ENCODE measurements at regions not wholly inside any gene's neighbourhood (a gene's known extent, or its start where the extent isn't known, plus 50 kb on each side); places are given as distances from the start of the nearest gene placed in this dataset.
A peak's percentile ranks its signal among the peaks of the same experiment; 100 is the strongest.

DNA sequence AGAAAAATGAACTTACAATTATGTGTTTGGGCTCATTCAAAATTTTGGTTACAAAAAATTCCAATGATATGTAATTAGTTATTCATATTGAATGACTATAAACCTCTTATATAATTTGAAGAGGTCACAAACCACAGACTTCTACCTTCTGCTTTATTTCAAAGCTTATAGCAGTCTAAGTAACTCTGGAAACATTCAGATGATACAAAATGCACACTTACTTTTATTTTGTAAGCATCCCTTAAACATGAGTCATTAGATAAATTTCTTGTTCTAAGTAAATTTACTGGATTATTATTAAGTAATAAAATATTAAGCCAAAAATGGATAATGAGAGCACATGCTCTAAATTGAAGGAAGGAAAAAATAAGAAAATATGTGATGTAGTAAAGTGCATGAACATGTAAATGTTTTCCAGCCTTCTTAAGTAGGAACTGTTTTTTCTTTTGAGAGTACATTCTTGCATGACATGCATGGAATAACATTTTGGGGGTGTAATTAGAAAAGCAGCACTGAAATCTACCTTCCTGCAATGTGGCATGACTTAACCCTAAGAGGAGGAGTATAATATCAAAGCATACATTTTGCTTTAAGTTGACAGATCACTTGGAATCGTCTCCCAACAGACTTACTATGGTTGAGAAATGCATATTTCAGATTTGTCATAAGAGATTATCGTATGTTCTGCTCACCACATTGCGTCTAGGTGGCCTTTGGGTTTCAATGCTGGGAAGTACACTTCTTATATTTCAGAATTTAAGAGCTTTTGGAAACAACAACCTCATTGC is 372.7 kb upstream of the HSF2 start:
- H3K27ac ChIP-seq = no peak overlapping the region
- in situ Hi-C loops (cut with MboI; ENCODE audit: low pct_unique_long_range_greater_than_20kb in 2 of 9, low sequenced_read_pairs in 9 of 9, unreplicated experiment in 9 of 9) = loop anchor here in 6 of 9 experiments (10.0 to 25.0 kb wide), 3 partner anchors 164 to 592 kb away; partner anchors contain the start of gene GJA1 (in 6 of the 6)
- no peak overlapping the region for H3K4me3 ChIP-seq
- ATAC-seq (replicated peaks in 6 of 8) = no peak
- no peaks in the 10 kb centered on the region for H3K4me1 ChIP-seq (replicated peaks in 1 of 2)
- WGBS, 10 experiments = 14 to 100% (median 84%) methylated on average over 1 to 3 of the region's 3 CpGs

DNA sequence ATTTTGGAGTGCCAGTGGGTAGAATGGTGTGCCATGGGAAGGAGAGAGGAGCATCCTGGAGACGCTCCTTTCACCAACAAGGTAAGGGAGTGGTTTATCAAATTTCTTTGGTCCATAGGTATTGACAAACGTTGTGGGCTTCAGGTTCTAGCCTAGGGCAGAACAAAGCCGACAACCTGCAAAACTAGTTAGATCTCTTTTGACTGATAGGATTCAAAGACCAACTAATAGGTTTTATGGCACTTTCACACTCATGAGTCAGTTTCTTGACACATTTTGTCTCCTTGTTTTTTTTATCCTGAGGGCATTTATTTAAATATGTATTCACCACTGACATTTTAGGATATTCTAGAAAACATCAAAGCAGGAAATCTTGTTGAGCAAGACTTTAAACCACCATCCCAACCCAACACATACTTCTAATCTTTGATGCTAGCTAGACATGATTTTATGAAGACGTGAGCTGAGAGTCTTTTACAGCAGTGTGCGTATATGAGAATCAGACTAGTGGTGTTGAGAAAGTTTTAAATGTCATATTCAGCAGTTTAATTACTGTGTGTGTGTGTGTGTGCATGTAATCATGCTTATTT is 370.4 kb upstream of the HSF2 start:
- in situ Hi-C loops (cut with MboI; ENCODE audit: low pct_unique_long_range_greater_than_20kb in 2 of 9, low sequenced_read_pairs in 9 of 9, unreplicated experiment in 9 of 9) = loop anchor here in 6 of 9 experiments (10.0 to 25.0 kb wide), 3 partner anchors 167 to 594 kb away; partner anchors contain the start of gene GJA1 (in 6 of the 6)
- 66 to 100% (median 83%) methylated on average over 1 to 5 of the region's 5 CpGs for whole genome bisulfite sequencing, 10 experiments
- ATAC-seq (replicated peaks in 6 of 8) = peak in 1 of 8 experiments; percentile 61

GRCh38 chr6:122033564-122034181 is 365.8 kb upstream of the HSF2 start:
- ATAC-seq (replicated peaks in 6 of 8) = peak; percentile 67 to 93 (median 80)
- WGBS, 10 experiments = 0 to 20% (median 0%) methylated on average over 1 of the region's 1 CpG; no CpG with 5 or more reads in 3 of the 10 experiments
- in situ Hi-C loops (cut with MboI; ENCODE audit: low pct_unique_long_range_greater_than_20kb in 2 of 9, low sequenced_read_pairs in 9 of 9, unreplicated experiment in 9 of 9) = loop anchor here in 5 of 9 experiments (25.0 kb wide), 2 partner anchors 171 to 596 kb away; partner anchors contain the start of gene GJA1 (in 5 of the 5)
- H3K27ac ChIP-seq = no peak overlapping the region
- H3K4me3 ChIP-seq = no peak overlapping the region
- H3K4me1 ChIP-seq (replicated peaks in 1 of 2) = no peaks in the 10 kb centered on the region

More for the DNA sequence above, 370.4 kb upstream of the HSF2 start:
- Histone ChIP-seq H3K4me1 (replicated peaks in 1 of 2) (no peaks in the 10 kb centered on the region), H3K27ac (no peak overlapping the region), H3K4me3 (no peak overlapping the region)

DNA sequence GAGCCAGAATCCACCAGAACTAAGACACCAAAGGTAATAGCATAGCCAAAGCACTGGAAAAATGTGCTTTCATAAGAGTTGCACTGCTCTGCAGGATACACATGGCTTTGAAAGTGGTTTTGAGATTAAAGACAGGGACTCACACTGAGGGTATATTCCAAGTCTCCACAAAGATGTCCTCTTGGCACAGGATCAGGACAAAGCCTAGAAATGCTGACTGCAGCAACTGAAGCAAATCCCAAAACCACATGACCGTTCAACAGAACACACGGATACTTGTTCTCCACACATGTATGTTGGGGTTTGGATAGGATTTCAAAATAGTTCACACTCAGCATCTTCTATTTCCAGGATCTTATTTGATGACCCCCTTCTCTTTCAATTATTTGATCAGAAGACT is 364.3 kb upstream of the HSF2 start:
- H3K4me3 ChIP-seq = no peak overlapping the region
- ATAC-seq (replicated peaks in 6 of 8) = no peak
- H3K27ac ChIP-seq = no peak overlapping the region
- WGBS, 10 experiments = 35 to 100% (median 86%) methylated on average over 1 to 2 of the region's 2 CpGs; no CpG with 5 or more reads in 3 of the 10 experiments
- no peaks in the 10 kb centered on the region for H3K4me1 ChIP-seq (replicated peaks in 1 of 2)
- in situ Hi-C loops (cut with MboI; ENCODE audit: low pct_unique_long_range_greater_than_20kb in 2 of 9, low sequenced_read_pairs in 9 of 9, unreplicated experiment in 9 of 9) = loop anchor here in 5 of 9 experiments (25.0 kb wide), 2 partner anchors 173 to 598 kb away; partner anchors contain the start of gene GJA1 (in 5 of the 5)

- no peaks in the 10 kb centered on the region for H3K4me1 ChIP-seq (replicated peaks in 1 of 2)
- in situ Hi-C loops (cut with MboI; ENCODE audit: low pct_unique_long_range_greater_than_20kb in 2 of 9, low sequenced_read_pairs in 9 of 9, unreplicated experiment in 9 of 9) = loop anchor here in 5 of 9 experiments (25.0 kb wide), 2 partner anchors 178 to 603 kb away; partner anchors contain the start of gene GJA1 (in 5 of the 5)
- no peak overlapping the region for H3K27ac ChIP-seq
- no peak for ATAC-seq (replicated peaks in 6 of 8)
- 47 to 100% (median 87%) methylated on average over 1 to 2 of the region's 2 CpGs for WGBS, 10 experiments
- H3K4me3 ChIP-seq = no peak overlapping the region
These were observed 359.2 kb upstream of the HSF2 start for GRCh38 chr6:122040261-122040660.

DNA sequence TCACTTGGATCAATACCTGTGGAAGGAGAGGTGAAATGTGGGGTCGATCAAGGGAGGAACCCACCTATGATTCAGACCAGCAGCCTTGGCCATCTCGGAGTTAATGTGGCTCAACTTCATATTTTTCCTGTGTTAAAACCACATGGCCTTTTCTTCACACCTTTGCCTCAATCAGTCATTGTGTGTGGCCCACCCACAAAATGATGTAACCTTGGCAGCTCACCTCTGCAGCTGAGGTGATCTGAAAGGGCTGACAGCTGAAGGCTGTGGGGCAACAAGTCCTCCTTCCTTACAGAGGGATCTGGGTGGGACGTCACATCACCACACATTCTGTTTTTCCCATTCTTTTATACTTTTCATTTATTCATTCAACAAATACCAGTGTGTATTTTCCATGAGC is 357.1 kb upstream of the HSF2 start:
- in situ Hi-C loops (cut with MboI; ENCODE audit: low pct_unique_long_range_greater_than_20kb in 2 of 9, low sequenced_read_pairs in 9 of 9, unreplicated experiment in 9 of 9) = loop anchor here in 5 of 9 experiments (25.0 kb wide), 2 partner anchors 180 to 605 kb away; partner anchors contain the start of gene GJA1 (in 5 of the 5)
- Histone ChIP-seq H3K4me1 (replicated peaks in 1 of 2) (no peaks in the 10 kb centered on the region), H3K27ac (no peak overlapping the region), H3K4me3 (no peak overlapping the region)
- WGBS, 10 experiments = 94 to 100% (median 100%) methylated on average over 1 to 3 of the region's 3 CpGs; no CpG with 5 or more reads in 5 of the 10 experiments
- ATAC-seq (replicated peaks in 6 of 8) = no peak

DNA sequence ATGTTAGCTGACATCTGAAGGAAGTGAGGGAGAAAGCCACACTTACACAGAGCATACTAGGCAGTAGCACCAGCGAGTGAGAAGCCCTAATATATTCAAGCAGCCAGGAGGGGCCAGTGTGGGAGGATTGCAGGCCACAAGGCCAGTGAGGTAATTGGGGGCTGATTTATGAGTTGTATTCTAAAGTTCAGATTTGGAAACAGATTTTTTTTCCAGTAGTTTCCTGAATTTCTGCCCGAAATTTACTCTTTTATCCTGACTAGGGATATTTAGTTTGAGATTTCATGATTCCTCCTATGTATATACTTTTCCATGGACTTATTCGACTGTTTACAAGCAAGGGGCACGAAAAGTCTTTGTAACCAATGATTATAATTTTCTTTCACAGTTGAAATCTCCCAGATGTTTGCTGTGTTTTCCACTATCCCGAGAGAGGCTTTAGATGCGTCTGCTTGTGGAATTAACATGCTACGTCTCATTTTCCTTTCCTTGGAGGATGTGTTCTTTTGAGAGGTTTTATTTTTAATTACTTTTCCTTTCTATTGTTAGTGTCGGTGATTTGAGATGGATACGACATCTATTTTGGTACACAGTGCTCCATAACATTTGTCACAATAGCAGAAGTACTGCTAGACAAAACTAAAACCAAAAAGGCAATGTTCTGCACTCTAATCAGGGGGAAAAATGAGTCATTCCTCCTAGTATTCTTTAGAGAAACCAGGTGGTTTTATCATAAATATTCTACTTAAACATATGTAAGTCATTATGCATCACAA is 356.3 kb upstream of the HSF2 start:
- no peak overlapping the region for H3K4me3 ChIP-seq
- no peaks in the 10 kb centered on the region for H3K4me1 ChIP-seq (replicated peaks in 1 of 2)
- WGBS, 10 experiments = 13 to 100% (median 61%) methylated on average over 2 to 9 of the region's 9 CpGs
- in situ Hi-C loops (cut with MboI; ENCODE audit: low pct_unique_long_range_greater_than_20kb in 2 of 9, low sequenced_read_pairs in 9 of 9, unreplicated experiment in 9 of 9) = loop anchor here in 5 of 9 experiments (25.0 kb wide), 2 partner anchors 181 to 606 kb away; partner anchors contain the start of gene GJA1 (in 5 of the 5)
- ATAC-seq (replicated peaks in 6 of 8) = peak in 7 of 8 experiments; percentile 50 to 89 (median 59)
- H3K27ac ChIP-seq = no peak overlapping the region

DNA sequence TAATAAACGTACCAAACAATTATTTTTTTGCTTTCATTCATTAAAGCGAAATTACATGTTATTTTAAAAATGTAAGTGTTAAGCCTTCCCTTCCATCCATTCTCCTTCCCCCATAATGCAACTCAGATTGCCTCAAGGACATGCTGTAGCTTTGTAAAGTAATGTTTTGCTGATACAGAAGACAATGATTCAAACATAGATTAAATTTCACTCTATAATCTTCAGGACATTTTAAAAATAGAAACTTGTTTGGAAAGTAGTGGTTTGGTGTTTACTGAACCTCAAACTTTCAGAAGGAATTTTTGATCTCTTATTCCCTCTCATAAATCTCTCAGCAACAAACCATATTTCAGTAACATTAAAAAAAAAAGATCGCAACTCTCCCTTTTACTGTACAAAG is 350.9 kb upstream of the HSF2 start:
- H3K27ac ChIP-seq = no peak overlapping the region
- ATAC-seq (replicated peaks in 6 of 8) = no peak
- in situ Hi-C loops (cut with MboI; ENCODE audit: low pct_unique_long_range_greater_than_20kb in 2 of 9, low sequenced_read_pairs in 9 of 9, unreplicated experiment in 9 of 9) = loop anchor here in 5 of 9 experiments (25.0 kb wide), 2 partner anchors 186 to 611 kb away; partner anchors contain the start of gene GJA1 (in 5 of the 5)
- H3K4me1 ChIP-seq (replicated peaks in 1 of 2) = no peaks in the 10 kb centered on the region
- WGBS, 10 experiments = 36 to 100% (median 71%) methylated on average over 1 to 3 of the region's 3 CpGs; no CpG with 5 or more reads in 1 of the 10 experiments
- no peak overlapping the region for H3K4me3 ChIP-seq

DNA sequence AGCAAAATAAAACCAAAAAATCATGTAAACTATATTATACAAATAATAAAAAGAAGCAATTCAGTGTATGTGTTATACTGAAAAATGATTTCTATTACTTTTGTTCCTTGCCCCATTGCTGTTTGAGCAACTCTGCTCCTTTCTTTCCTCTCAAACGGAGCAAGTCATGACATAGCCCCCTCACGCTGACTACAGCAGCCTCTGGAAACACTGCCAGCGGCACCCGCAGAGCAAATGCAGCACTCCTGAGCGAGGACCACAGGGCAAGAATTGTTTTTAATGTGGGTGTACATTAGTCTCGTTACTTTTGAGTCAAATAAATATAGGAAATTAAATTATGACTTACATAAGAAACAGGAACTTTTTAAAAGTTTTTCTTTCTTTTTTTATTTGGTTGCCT is 350.1 kb upstream of the HSF2 start:
- in situ Hi-C loops (cut with MboI; ENCODE audit: low pct_unique_long_range_greater_than_20kb in 2 of 9, low sequenced_read_pairs in 9 of 9, unreplicated experiment in 9 of 9) = loop anchor here in 5 of 9 experiments (25.0 kb wide), 2 partner anchors 187 to 612 kb away; partner anchors contain the start of gene GJA1 (in 5 of the 5)
- no peak overlapping the region for H3K27ac ChIP-seq
- ATAC-seq (replicated peaks in 6 of 8) = peak in 3 of 8 experiments; percentile 48 to 70 (median 51)
- H3K4me3 ChIP-seq = no peak overlapping the region
- 0 to 46% (median 26%) methylated on average over 1 to 6 of the region's 6 CpGs; no CpG with 5 or more reads in 1 of the 10 experiments for WGBS, 10 experiments
- H3K4me1 ChIP-seq (replicated peaks in 1 of 2) = no peaks in the 10 kb centered on the region

- H3K4me1 ChIP-seq (replicated peaks in 1 of 2) = no peaks in the 10 kb centered on the region
- H3K4me3 ChIP-seq = no peak overlapping the region
- in situ Hi-C loops (cut with MboI; ENCODE audit: low pct_unique_long_range_greater_than_20kb in 2 of 9, low sequenced_read_pairs in 9 of 9, unreplicated experiment in 9 of 9) = no loop called here
- no peak overlapping the region for H3K27ac ChIP-seq
- ATAC-seq (replicated peaks in 6 of 8) = no peak
These were observed 349.2 kb upstream of the HSF2 start for GRCh38 chr6:122050242-122050755.

- 27 to 100% (median 54%) methylated on average over 1 to 2 of the region's 3 CpGs; no CpG with 5 or more reads in 1 of the 10 experiments for WGBS, 10 experiments
- Histone ChIP-seq H3K27ac (no peak overlapping the region), H3K4me1 (replicated peaks in 1 of 2) (no peaks in the 10 kb centered on the region), H3K4me3 (no peak overlapping the region)
- ATAC-seq (replicated peaks in 6 of 8) = no peak
- in situ Hi-C loops (cut with MboI; ENCODE audit: low pct_unique_long_range_greater_than_20kb in 2 of 9, low sequenced_read_pairs in 9 of 9, unreplicated experiment in 9 of 9) = no loop called here
These were observed 347.0 kb upstream of the HSF2 start for GRCh38 chr6:122052346-122052900.

GRCh38 chr6:122059918-122060317 is 339.5 kb upstream of the HSF2 start:
- no peaks in the 10 kb centered on the region for H3K4me1 ChIP-seq (replicated peaks in 1 of 2)
- WGBS, 10 experiments = 50 to 100% (median 77%) methylated on average over 1 to 4 of the region's 4 CpGs; no CpG with 5 or more reads in 1 of the 10 experiments
- no peak overlapping the region for H3K4me3 ChIP-seq
- no peak for ATAC-seq (replicated peaks in 6 of 8)
- in situ Hi-C loops (cut with MboI; ENCODE audit: low pct_unique_long_range_greater_than_20kb in 2 of 9, low sequenced_read_pairs in 9 of 9, unreplicated experiment in 9 of 9) = no loop called here
- H3K27ac ChIP-seq = no peak overlapping the region

Data from motor neuron (in vitro differentiated cells).